ENCODE measurements at regions not wholly inside any gene's neighbourhood (a gene's known extent, or its start where the extent isn't known, plus 50 kb on each side); places are given as distances from the start of the nearest gene placed in this dataset.

DNA sequence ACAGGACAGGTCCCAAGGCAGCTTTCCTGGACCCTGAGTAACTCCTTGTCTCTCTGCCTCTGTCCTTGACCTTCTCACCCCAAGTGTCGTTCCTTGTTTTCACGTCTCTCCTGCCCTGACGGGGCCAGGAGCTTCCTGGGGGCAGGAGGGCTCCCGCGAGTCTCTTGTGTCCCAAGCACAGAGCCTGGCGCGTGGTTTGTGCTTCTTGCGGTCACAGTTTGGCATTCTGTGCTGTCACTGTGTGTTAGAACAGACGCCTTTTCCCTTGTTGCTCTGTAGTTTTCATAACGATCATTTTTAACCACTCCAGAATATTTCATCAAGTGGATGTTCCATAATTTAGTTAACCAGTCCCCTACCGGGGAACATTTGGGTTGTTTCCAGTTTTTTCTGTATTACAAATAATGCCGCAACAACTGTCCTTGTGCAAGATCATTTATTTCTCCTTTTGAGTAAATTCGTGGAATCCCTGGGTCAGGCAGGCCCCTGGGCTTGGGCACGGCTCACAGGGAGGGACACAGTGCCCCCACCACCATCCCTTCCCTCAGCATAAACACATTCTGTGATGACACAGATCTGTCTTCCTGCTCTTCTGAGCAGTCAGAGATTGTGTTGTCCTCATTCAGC lies 71.9 kb downstream of the TSPAN17 start:
- Mint-ChIP-seq H3K4me3 (ENCODE audit: unreplicated experiment) (no peak overlapping the region), H3K27ac (ENCODE audit: unreplicated experiment) (no peak overlapping the region), H3K9me3 (ENCODE audit: unreplicated experiment) (peaks cover 10% of the 10 kb centered on the region), H3K27me3 (ENCODE audit: unreplicated experiment) (peaks cover 36% of the 10 kb centered on the region), H3K36me3 (ENCODE audit: unreplicated experiment) (no peaks in the 10 kb centered on the region), H3K4me1 (ENCODE audit: unreplicated experiment) (no peaks in the 10 kb centered on the region)
- no peak for DNase-seq (ENCODE audit: extremely low spot score, unreplicated experiment)
- TF ChIP-seq, protein P1, sequence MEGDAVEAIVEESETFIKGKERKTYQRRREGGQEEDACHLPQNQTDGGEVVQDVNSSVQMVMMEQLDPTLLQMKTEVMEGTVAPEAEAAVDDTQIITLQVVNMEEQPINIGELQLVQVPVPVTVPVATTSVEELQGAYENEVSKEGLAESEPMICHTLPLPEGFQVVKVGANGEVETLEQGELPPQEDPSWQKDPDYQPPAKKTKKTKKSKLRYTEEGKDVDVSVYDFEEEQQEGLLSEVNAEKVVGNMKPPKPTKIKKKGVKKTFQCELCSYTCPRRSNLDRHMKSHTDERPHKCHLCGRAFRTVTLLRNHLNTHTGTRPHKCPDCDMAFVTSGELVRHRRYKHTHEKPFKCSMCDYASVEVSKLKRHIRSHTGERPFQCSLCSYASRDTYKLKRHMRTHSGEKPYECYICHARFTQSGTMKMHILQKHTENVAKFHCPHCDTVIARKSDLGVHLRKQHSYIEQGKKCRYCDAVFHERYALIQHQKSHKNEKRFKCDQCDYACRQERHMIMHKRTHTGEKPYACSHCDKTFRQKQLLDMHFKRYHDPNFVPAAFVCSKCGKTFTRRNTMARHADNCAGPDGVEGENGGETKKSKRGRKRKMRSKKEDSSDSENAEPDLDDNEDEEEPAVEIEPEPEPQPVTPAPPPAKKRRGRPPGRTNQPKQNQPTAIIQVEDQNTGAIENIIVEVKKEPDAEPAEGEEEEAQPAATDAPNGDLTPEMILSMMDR (IDR thresholded peaks at IDR 0.05), result no peak

DNA sequence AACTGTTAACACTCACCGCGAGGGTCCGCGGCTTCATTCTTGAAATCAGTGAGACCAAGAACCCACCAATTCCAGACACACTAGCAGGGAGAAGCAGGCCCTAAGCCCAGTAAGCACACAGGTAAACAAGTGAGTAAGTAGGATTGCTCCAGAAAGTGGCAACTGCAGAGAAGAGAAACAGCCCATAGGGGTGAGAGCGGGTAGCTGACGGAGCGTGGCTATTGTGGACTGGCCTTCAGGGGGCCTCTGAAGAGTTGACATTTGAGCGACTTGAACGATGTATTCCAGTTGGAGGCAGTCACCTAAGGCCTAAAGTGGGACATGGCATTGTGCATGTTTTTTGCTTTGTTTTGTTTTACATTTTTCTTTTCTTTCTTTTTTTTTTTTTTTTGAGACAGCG lies 74.2 kb downstream of the TSPAN17 start:
- Mint-ChIP-seq H3K36me3 (ENCODE audit: unreplicated experiment) (no peaks in the 10 kb centered on the region), H3K4me3 (ENCODE audit: unreplicated experiment) (no peak overlapping the region), H3K9me3 (ENCODE audit: unreplicated experiment) (no peaks in the 10 kb centered on the region), H3K4me1 (ENCODE audit: unreplicated experiment) (no peaks in the 10 kb centered on the region), H3K27ac (ENCODE audit: unreplicated experiment) (no peak overlapping the region), H3K27me3 (ENCODE audit: unreplicated experiment) (peaks cover 38% of the 10 kb centered on the region)
- no peak for DNase-seq (ENCODE audit: extremely low spot score, unreplicated experiment)
- TF ChIP-seq, protein P1 (IDR thresholded peaks at IDR 0.05), result no peak

DNA sequence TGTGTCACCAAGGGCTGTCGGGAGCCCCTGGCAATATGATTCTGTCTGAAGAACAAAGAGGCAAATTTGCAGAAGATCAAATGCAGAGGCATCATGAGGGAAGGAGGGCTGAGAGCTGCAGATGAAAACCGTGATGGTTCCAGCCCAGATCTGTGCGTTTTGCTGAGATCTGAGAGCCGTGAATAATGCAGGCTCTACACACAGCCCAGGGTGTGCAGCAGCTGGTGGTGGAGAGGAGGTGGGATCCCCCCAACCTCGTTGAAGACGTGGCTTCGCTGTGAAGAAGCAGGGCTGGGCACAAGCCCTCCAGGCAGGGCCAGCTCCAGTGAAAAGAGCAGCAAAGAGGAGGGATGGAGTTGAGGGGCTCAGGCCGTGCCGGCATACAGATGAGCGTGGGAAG lies 75.5 kb downstream of the TSPAN17 start:
- Mint-ChIP-seq H3K36me3 (ENCODE audit: unreplicated experiment) (no peaks in the 10 kb centered on the region), H3K9me3 (ENCODE audit: unreplicated experiment) (no peaks in the 10 kb centered on the region), H3K27me3 (ENCODE audit: unreplicated experiment) (peaks cover 33% of the 10 kb centered on the region), H3K4me1 (ENCODE audit: unreplicated experiment) (no peaks in the 10 kb centered on the region), H3K4me3 (ENCODE audit: unreplicated experiment) (no peak overlapping the region), H3K27ac (ENCODE audit: unreplicated experiment) (no peak overlapping the region)
- no peak for DNase-seq (ENCODE audit: extremely low spot score, unreplicated experiment)
- TF ChIP-seq, protein P1 (IDR thresholded peaks at IDR 0.05), result no peak

DNA sequence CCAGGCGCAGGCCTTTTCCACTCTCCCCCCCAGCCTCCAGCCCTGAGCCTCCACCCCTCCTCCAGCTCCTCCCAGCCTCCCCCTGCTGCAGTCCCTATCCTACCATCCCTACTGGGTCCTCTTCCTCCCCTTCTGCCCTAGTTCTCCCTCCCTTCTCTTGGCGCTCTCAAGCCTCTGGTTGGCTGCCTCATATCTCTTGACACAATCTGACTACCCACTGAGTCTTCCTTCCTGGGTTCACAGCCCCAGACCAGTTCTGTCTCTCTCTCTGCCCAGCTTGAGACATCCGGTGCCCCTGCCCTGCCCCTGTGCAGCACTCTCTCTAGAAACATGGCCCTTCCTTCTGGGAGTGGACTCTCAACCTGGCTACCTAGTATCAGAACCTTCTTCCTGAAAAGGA lies 76.2 kb downstream of the TSPAN17 start:
- Mint-ChIP-seq H3K9me3 (ENCODE audit: unreplicated experiment) (no peaks in the 10 kb centered on the region), H3K4me3 (ENCODE audit: unreplicated experiment) (no peak overlapping the region)
- no peak for DNase-seq (ENCODE audit: extremely low spot score, unreplicated experiment)

DNA sequence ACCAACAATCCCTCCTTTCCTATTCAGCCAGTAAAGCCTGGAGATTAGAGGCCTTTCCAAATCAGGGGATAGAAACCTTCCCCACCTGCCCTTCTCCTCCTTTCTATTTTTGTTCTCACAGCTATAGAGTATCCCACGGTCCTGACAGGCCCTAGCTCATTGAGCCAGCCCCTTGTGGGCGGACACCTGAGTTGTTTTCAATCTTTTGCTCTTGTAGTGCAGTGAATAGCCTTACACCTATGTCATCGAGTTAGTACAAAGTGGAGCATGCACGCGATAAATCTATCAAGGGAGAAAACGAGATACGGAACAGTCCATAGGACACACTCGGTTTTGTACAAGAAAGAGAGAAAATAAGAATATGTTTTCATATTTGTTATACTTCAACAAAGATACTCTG lies 77.2 kb downstream of the TSPAN17 start:
- TF ChIP-seq, protein P1 (IDR thresholded peaks at IDR 0.05), result no peak
- no peaks in the 10 kb centered on the region for H3K9me3 Mint-ChIP-seq (ENCODE audit: unreplicated experiment)
- no peak overlapping the region for H3K27ac Mint-ChIP-seq (ENCODE audit: unreplicated experiment)
- no peaks in the 10 kb centered on the region for H3K36me3 Mint-ChIP-seq (ENCODE audit: unreplicated experiment)
- peaks cover 36% of the 10 kb centered on the region for H3K27me3 Mint-ChIP-seq (ENCODE audit: unreplicated experiment)
- H3K4me3 Mint-ChIP-seq (ENCODE audit: unreplicated experiment), result no peak overlapping the region
- H3K4me1 Mint-ChIP-seq (ENCODE audit: unreplicated experiment), result peaks cover 4% of the 10 kb centered on the region
- no peak for DNase-seq (ENCODE audit: extremely low spot score, unreplicated experiment)

More for the DNA sequence above, 76.2 kb downstream of the TSPAN17 start:
- no peaks in the 10 kb centered on the region for H3K36me3 Mint-ChIP-seq (ENCODE audit: unreplicated experiment)
- H3K27ac Mint-ChIP-seq (ENCODE audit: unreplicated experiment), result no peak overlapping the region
- H3K4me1 Mint-ChIP-seq (ENCODE audit: unreplicated experiment), result no peaks in the 10 kb centered on the region
- TF ChIP-seq, protein P1 (IDR thresholded peaks at IDR 0.05), result no peak
- H3K27me3 Mint-ChIP-seq (ENCODE audit: unreplicated experiment), result peaks cover 33% of the 10 kb centered on the region

Measured in osteocyte (in vitro differentiated cells).